ENCODE measurements at regions not wholly inside any gene's neighbourhood (a gene's known extent, or its start where the extent isn't known, plus 50 kb on each side); places are given as distances from the start of the nearest gene placed in this dataset.

DNA sequence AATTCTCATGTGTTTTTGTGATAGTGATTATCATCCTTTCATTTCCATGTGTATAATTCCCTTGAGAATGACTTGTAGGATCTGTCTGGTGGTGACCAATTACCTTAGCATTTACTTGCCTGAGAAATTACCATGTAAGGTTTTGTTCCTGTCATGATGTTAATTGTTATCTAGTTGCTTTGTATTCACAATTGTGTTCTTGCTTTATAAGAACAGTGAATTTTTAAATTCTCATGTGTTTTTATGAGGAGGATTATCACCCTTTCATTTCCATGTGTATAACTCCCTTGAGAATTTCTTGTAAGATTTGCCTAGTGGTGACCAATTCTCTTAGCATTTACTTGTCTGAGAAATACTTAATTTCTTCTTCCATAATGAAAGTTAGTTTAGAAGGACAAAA is 758.2 kb upstream of the NDST4 start:
- no peaks in the 10 kb centered on the region for H3K27me3 ChIP-seq (ENCODE audit: control insufficient read depth, insufficient read depth, low read length)

DNA sequence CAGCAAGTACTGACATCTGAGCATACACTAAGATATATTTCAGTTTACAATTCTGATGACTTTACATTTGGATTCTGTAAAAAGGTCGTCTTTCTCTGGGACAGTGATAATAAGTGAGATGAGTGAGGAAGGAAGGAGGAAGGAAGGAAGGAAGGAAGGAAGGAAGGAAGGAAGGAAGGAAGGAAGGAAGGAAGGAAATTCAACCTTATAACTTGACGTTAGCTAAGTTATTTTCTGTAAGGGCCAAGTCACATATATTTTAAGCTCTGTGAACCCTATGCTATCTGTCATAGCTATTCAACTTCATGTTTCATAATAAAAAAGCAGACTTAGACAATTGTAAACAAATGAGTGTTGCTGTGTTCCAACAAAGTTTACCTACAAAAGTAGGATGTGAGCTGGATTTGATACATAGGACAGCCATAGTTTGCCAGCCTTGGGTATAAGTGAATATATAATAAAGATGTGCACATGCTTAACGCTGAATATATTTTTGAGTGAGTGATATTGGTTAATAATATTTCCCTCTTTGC is 753.0 kb upstream of the NDST4 start:
- ChIA-PET POLR2A (no interaction called here), CTCF (interaction anchor here (0.6 kb wide), 1 partner anchor 665 kb away, joined by 4 read pairs; no protein-coding TSS in a partner anchor)
- no peak overlapping the region for H3K27ac ChIP-seq (ENCODE audit: low read length)
- no peaks in the 10 kb centered on the region for H3K27me3 ChIP-seq (ENCODE audit: control insufficient read depth, insufficient read depth, low read length)
- TF ChIP-seq, protein P1, sequence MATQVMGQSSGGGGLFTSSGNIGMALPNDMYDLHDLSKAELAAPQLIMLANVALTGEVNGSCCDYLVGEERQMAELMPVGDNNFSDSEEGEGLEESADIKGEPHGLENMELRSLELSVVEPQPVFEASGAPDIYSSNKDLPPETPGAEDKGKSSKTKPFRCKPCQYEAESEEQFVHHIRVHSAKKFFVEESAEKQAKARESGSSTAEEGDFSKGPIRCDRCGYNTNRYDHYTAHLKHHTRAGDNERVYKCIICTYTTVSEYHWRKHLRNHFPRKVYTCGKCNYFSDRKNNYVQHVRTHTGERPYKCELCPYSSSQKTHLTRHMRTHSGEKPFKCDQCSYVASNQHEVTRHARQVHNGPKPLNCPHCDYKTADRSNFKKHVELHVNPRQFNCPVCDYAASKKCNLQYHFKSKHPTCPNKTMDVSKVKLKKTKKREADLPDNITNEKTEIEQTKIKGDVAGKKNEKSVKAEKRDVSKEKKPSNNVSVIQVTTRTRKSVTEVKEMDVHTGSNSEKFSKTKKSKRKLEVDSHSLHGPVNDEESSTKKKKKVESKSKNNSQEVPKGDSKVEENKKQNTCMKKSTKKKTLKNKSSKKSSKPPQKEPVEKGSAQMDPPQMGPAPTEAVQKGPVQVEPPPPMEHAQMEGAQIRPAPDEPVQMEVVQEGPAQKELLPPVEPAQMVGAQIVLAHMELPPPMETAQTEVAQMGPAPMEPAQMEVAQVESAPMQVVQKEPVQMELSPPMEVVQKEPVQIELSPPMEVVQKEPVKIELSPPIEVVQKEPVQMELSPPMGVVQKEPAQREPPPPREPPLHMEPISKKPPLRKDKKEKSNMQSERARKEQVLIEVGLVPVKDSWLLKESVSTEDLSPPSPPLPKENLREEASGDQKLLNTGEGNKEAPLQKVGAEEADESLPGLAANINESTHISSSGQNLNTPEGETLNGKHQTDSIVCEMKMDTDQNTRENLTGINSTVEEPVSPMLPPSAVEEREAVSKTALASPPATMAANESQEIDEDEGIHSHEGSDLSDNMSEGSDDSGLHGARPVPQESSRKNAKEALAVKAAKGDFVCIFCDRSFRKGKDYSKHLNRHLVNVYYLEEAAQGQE (IDR thresholded peaks at IDR 0.05; ENCODE audit: insufficient read depth in 1 of 2, low read depth in 2 of 2, low read length in 1 of 2): no peak
- TF ChIP-seq SIN3A (IDR thresholded peaks at IDR 0.05; ENCODE audit: borderline replicate concordance, insufficient read depth, low read depth, low read length) (no peak), POLR2AphosphoS5 (IDR thresholded peaks at IDR 0.05; ENCODE audit: low read depth, low read length) (no peak), TCF7L2 (IDR thresholded peaks at IDR 0.05; ENCODE audit: low read depth, low read length) (no peak)
- TF ChIP-seq, protein P2, sequence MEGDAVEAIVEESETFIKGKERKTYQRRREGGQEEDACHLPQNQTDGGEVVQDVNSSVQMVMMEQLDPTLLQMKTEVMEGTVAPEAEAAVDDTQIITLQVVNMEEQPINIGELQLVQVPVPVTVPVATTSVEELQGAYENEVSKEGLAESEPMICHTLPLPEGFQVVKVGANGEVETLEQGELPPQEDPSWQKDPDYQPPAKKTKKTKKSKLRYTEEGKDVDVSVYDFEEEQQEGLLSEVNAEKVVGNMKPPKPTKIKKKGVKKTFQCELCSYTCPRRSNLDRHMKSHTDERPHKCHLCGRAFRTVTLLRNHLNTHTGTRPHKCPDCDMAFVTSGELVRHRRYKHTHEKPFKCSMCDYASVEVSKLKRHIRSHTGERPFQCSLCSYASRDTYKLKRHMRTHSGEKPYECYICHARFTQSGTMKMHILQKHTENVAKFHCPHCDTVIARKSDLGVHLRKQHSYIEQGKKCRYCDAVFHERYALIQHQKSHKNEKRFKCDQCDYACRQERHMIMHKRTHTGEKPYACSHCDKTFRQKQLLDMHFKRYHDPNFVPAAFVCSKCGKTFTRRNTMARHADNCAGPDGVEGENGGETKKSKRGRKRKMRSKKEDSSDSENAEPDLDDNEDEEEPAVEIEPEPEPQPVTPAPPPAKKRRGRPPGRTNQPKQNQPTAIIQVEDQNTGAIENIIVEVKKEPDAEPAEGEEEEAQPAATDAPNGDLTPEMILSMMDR (IDR thresholded peaks at IDR 0.05): no peak
- no peaks in the 10 kb centered on the region for H3K9me3 ChIP-seq (ENCODE audit: control insufficient read depth, insufficient read depth, low read depth, low read length)
- DNase-seq (ENCODE audit: low read depth, low spot score) (no peak), ATAC-seq (no peak)
- H3K4me1 ChIP-seq (ENCODE audit: control insufficient read depth, insufficient read depth, low read length): no peaks in the 10 kb centered on the region
- in situ Hi-C loops (cut with HindIII; ENCODE audit: low pct_unique_long_range_greater_than_20kb, low sequenced_read_pairs): no loop called here
- H3K36me3 ChIP-seq (ENCODE audit: control insufficient read depth, insufficient read depth, low read length): no peaks in the 10 kb centered on the region
- intact Hi-C loops (cut with micrococcal nuclease; ENCODE audit: unreplicated experiment): no loop called here
- no peak overlapping the region for H3K4me3 ChIP-seq (ENCODE audit: low read depth in 2 of 2, low read length in 2 of 2)
- no TSS peak for BruUV-seq (replicated peaks)

More for the DNA sequence above, 758.2 kb upstream of the NDST4 start:
- DNase-seq (ENCODE audit: low read depth, low spot score) (no peak), ATAC-seq (no peak)
- BruUV-seq (replicated peaks): no TSS peak
- Histone ChIP-seq H3K9me3 (ENCODE audit: control insufficient read depth, insufficient read depth, low read depth, low read length) (no peaks in the 10 kb centered on the region), H3K36me3 (ENCODE audit: control insufficient read depth, insufficient read depth, low read length) (no peaks in the 10 kb centered on the region), H3K4me1 (ENCODE audit: control insufficient read depth, insufficient read depth, low read length) (no peaks in the 10 kb centered on the region), H3K27ac (ENCODE audit: low read length) (no peak overlapping the region), H3K4me3 (ENCODE audit: low read depth in 2 of 2, low read length in 2 of 2) (no peak overlapping the region)
- in situ Hi-C loops (cut with HindIII; ENCODE audit: low pct_unique_long_range_greater_than_20kb, low sequenced_read_pairs) (no loop called here), intact Hi-C loops (cut with micrococcal nuclease; ENCODE audit: unreplicated experiment) (no loop called here)
- CTCF ChIA-PET: no interaction called here
- TF ChIP-seq, protein P2 (IDR thresholded peaks at IDR 0.05): no peak
- no peak for TF ChIP-seq POLR2AphosphoS5 (IDR thresholded peaks at IDR 0.05; ENCODE audit: low read depth, low read length)
- TF ChIP-seq TCF7L2 (IDR thresholded peaks at IDR 0.05; ENCODE audit: low read depth, low read length): no peak
- TF ChIP-seq, protein P1 (IDR thresholded peaks at IDR 0.05; ENCODE audit: insufficient read depth in 1 of 2, low read depth in 2 of 2, low read length in 1 of 2): no peak
- POLR2A ChIA-PET: no interaction called here
